Heart left ventricle (tissue), 16 donors: ENCODE measurements at regions not wholly inside any gene's neighbourhood (a gene's known extent, or its start where the extent isn't known, plus 50 kb on each side); places are given as distances from the start of the nearest gene placed in this dataset.

Experiments
- ATAC-seq, 4 donors: fragments of 200-7000 bp; cut with Tn5 transposase; one replicate each; pipeline ENCODE4 v1.9.1; 2020 to 2022; ENCODE audit warnings: moderate library complexity in 4 of 4, mild to moderate bottlenecking in 3 of 4, moderate number of reproducible peaks in 1 of 4
- DNase-seq, 5 donors: peaks; one replicate each; pipeline ENCODE4 v3.0.0-alpha.2; 2020
- H3K27ac ChIP-seq, 12 donors: fragments of 200-600 bp; sonication (generic) in 4 of 12; one replicate each; pipeline versions ENCODE4 v1.5.0 to v1.8.0; 2016 to 2022; ENCODE audit warnings: mild to moderate bottlenecking in 2 of 12
- H3K27me3 ChIP-seq, 9 donors: fragments of 200-600 bp; sonication (generic) in 2 of 9; one replicate each; pipeline versions ENCODE4 v1.5.1 to v1.8.0; 2016 to 2022; ENCODE audit warnings: mild to moderate bottlenecking in 3 of 9
- H3K36me3 ChIP-seq, 9 donors: fragments of 200-600 bp; sonication (generic) in 2 of 9; one replicate each; pipeline versions ENCODE4 v1.5.0 to v1.8.0; 2018 to 2022; ENCODE audit warnings: mild to moderate bottlenecking in 2 of 9
- H3K4me1 ChIP-seq, 12 donors: fragments of 200-600 bp; sonication (generic) in 4 of 12; one replicate each; pipeline versions ENCODE4 v1.5.0 to v1.8.0; 2016 to 2022; ENCODE audit warnings: mild to moderate bottlenecking in 3 of 12
- H3K4me3 ChIP-seq, 12 donors: fragments of 200-600 bp; sonication (generic) in 4 of 12; one replicate each; pipeline versions ENCODE4 v1.5.0 to v1.8.0; 2017 to 2022; ENCODE audit warnings: mild to moderate bottlenecking in 9 of 12, moderate library complexity in 4 of 12
- H3K9me3 ChIP-seq, 12 donors: fragments of 200-600 bp; sonication (generic) in 4 of 12; one replicate each; pipeline versions ENCODE4 v1.5.0 to v1.8.0; 2016 to 2022; ENCODE audit warnings: mild to moderate bottlenecking in 1 of 12
- POLR2A ChIP-seq, 2 donors: fragments of 450-650 bp; IDR thresholded peaks; one replicate each; pipeline ENCODE4 v1.6.1; 2017; ENCODE audit warnings: antibody characterized with exemption in 2 of 2, mild to moderate bottlenecking in 2 of 2, moderate library complexity in 2 of 2
- WGBS, 4 donors: extraction: QIAGEN DNeasy Blood & Tissue Kit in 2 of 4; methylation state at CpG; one replicate each; pipeline versions ENCODE4 v1.1.5 to v1.1.7; 2013 to 2018; 5-methylcytosine and 5-hydroxymethylcytosine counted together
- intact Hi-C, 10 donors: fragments of 100-400 bp; cut with DNase I; formaldehyde crosslinking; loops; one replicate each; pipeline versions ENCODE4 v1.11.1 to v1.14.2; 2022
- TF ChIP-seq, protein P1 (sequence below), 12 donors: fragments of 200-600 bp; sonication (generic) in 4 of 12; IDR thresholded peaks; one replicate each; pipeline versions ENCODE4 v1.5.0 to v1.8.0; 2018 to 2022; ENCODE audit warnings: antibody characterized with exemption in 12 of 12, mild to moderate bottlenecking in 5 of 12
- donor health status: ischemic (EF 13 %, LVEDD 7.1; RV severe dilation, severe dysfunction).
- donor health status: healthy with polysubstance abuse.
- donor health status: DM: no; HTN: yes; CAD: no.
- donor health status: DM: no; HTN: no; CAD: no.
- donor health status: ischemic (EF 25% LVEDD 6.9; RV normal size, moderate dysfunction).
- donor health status: ischemic (EF 25% LVEDD 5.7; RV mildly dilated, moderate dysfunction).
- donor health status: healthy.
- donor health status: DM: yes; HTN: yes; CAD: no.
- donor health status: ischemic (EF 35%, LVEDD 5.7; RV mildly dilated, moderate dysfunction).
- donor health status: nonischemic (EF 11% LVEDD 7.7; RV severe dilation, severe dysfunction).
- donor health status: DM: yes; HTN: yes; CAD: no.
- donor health status: PGD.
- donor health status: ischemic (EF 29% LVEDD 5.4; RV normal size, mild dysfunction).
- donor health status: nonischemic (EF 23%, LVEDD 6.1; RV moderate dilation, normal function).

DNA sequence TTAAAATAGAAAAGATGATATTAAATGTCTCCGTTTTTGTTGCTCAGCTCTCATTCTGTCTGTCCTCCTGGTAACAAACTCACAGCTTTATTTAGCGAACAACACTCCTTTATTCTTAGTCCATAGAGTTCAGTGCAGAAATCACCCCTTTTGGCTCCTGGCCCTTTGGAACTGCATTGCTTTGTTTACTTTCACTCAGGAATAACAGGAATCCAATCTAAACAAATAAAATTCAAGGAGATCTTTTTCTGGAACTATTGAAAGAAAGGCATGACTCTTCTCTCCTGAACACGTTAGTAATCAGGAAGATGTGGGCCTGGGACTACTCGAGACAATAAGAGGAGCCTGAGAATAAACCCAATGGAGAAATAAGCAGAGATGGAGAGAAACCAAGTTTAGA is 409.2 kb downstream of the DIPK2A start:
- ATAC-seq (no peak), DNase-seq (no peak)
- WGBS, 4 donors, result 72 to 81% (median 73%) methylated on average over 4 of the region's 4 CpGs
- intact Hi-C loops, result no loop called here
- Histone ChIP-seq H3K4me1 (no peaks in the 10 kb centered on the region), H3K36me3 (no peaks in the 10 kb centered on the region), H3K27ac (no peak overlapping the region), H3K4me3 (no peak overlapping the region), H3K9me3 (peaks cover 0 to 11% (median 0%) of the 10 kb centered on the region in 12 donors), H3K27me3 (no peaks in the 10 kb centered on the region)
- TF ChIP-seq POLR2A (IDR thresholded peaks at IDR 0.05), result no peak
- TF ChIP-seq, protein P1, sequence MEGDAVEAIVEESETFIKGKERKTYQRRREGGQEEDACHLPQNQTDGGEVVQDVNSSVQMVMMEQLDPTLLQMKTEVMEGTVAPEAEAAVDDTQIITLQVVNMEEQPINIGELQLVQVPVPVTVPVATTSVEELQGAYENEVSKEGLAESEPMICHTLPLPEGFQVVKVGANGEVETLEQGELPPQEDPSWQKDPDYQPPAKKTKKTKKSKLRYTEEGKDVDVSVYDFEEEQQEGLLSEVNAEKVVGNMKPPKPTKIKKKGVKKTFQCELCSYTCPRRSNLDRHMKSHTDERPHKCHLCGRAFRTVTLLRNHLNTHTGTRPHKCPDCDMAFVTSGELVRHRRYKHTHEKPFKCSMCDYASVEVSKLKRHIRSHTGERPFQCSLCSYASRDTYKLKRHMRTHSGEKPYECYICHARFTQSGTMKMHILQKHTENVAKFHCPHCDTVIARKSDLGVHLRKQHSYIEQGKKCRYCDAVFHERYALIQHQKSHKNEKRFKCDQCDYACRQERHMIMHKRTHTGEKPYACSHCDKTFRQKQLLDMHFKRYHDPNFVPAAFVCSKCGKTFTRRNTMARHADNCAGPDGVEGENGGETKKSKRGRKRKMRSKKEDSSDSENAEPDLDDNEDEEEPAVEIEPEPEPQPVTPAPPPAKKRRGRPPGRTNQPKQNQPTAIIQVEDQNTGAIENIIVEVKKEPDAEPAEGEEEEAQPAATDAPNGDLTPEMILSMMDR (IDR thresholded peaks at IDR 0.05), result no peak

DNA sequence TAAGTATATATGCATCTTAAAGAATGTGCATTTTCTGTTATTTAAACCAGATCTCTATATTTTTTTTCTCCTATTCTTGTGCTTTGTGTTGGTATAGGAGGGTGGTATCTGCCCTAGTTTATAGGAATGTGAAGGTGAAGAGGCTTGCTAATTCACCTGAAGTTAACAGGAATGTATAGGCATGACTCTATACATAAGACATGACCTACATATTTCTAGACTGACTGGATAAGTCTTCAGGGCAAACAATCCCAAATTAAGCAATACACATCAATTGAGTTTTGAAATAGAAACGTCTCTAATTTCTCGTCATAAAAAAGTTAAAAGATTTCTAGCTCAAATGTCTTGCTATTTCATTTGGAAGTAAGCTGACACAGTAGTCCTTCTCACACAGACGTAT is 410.0 kb downstream of the DIPK2A start:
- DNase-seq (no peak), ATAC-seq (no peak)
- H3K27me3 ChIP-seq, result no peaks in the 10 kb centered on the region
- H3K4me1 ChIP-seq, result no peaks in the 10 kb centered on the region
- 89 to 96% (median 93%) methylated on average over 3 of the region's 3 CpGs for WGBS, 4 donors
- H3K4me3 ChIP-seq, result no peak overlapping the region
- H3K36me3 ChIP-seq, result no peaks in the 10 kb centered on the region
- no peak overlapping the region for H3K27ac ChIP-seq
- intact Hi-C loops, result no loop called here
- peaks cover 0 to 11% (median 0%) of the 10 kb centered on the region in 12 donors for H3K9me3 ChIP-seq
- no peak for TF ChIP-seq POLR2A (IDR thresholded peaks at IDR 0.05)
- TF ChIP-seq, protein P1 (IDR thresholded peaks at IDR 0.05), result no peak

DNA sequence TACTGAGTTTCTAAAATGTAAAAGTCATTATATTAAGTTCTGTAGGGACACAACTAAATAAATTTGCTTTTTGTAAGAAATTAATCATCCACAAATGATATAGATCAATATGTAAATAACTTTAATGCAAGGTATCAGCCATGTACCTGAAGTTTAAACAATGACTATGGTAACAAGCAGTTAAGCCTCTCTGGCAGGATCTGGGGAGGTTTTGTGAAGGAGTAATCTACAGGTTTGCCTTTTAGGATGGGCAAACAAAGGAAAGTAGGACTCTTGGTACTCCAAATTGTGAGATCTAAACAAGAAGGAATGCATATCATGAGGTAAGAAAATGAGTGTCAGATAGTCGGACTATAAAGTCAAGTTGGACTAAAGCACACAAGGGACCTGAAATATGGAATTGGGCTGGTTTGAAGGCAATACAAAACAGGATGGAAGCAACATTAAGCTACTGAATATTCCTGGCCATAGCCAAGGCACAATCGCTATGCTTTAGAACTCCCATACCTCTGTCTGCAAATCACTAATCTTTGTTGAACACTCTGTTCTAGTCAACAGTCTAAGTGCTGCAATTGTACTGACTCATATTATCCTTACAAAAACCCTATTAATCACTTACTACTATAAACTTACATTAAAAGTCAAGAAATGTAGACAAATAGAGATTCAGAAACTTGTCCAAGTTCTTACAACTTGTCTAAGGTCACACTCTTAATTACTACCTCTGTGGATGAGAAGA is 412.8 kb downstream of the DIPK2A start:
- H3K27ac ChIP-seq, result no peak overlapping the region

DNA sequence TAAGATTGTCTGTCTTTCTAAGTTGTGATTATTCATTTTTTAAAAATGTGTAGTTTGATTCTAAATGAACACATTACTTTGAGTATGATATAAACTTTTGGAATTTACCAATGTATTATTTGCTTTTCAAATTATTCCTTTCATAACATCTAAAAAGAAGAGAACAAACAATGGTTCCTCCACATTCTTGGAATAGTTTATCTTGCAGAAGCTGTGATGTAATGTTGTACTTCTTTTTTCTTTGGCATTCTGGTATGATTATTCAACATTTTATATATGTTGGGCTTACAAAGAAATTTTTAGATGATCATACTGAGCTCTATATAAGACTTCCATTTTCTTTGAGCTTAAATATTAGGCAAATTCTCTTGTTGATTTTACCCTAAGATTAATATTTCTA is 419.2 kb downstream of the DIPK2A start:
- Histone ChIP-seq H3K4me1 (no peaks in the 10 kb centered on the region), H3K36me3 (no peaks in the 10 kb centered on the region), H3K4me3 (no peak overlapping the region), H3K9me3 (no peaks in the 10 kb centered on the region), H3K27me3 (no peaks in the 10 kb centered on the region), H3K27ac (no peak overlapping the region)
- DNase-seq (no peak), ATAC-seq (no peak)
- TF ChIP-seq, protein P1 (IDR thresholded peaks at IDR 0.05), result no peak
- TF ChIP-seq POLR2A (IDR thresholded peaks at IDR 0.05), result no peak
- intact Hi-C loops, result no loop called here

More for the DNA sequence above, 412.8 kb downstream of the DIPK2A start:
- intact Hi-C loops, result no loop called here
- ATAC-seq (no peak), DNase-seq (no peak)
- Histone ChIP-seq H3K27me3 (no peaks in the 10 kb centered on the region), H3K9me3 (no peaks in the 10 kb centered on the region), H3K4me3 (no peak overlapping the region), H3K36me3 (no peaks in the 10 kb centered on the region), H3K4me1 (no peaks in the 10 kb centered on the region)
- WGBS, 4 donors, result 90 to 91% (median 91%) methylated on average over 2 of the region's 2 CpGs
- TF ChIP-seq, protein P1 (IDR thresholded peaks at IDR 0.05), result no peak
- no peak for TF ChIP-seq POLR2A (IDR thresholded peaks at IDR 0.05)
